Endothelial cell (in vitro differentiated cells): ENCODE measurements at regions not wholly inside any gene's neighbourhood (a gene's known extent, or its start where the extent isn't known, plus 50 kb on each side); places are given as distances from the start of the nearest gene placed in this dataset.

Source experiments
- DNase-seq: peaks from one replicate; pipeline ENCODE4 v3.0.0; 2021; ENCODE audit warnings: low spot score
- H3K27ac Mint-ChIP-seq: one replicate; pipeline ENCODE4 v1.8.0; 2021; ENCODE audit warnings: mixed read lengths, inconsistent platforms; ENCODE audit not compliant: unreplicated experiment
- H3K27me3 Mint-ChIP-seq: one replicate; pipeline ENCODE4 v1.8.0; 2021; ENCODE audit warnings: mild to moderate bottlenecking, moderate library complexity, mixed read lengths, inconsistent platforms; ENCODE audit not compliant: unreplicated experiment
- H3K36me3 Mint-ChIP-seq: one replicate; pipeline ENCODE4 v1.8.0; 2021; ENCODE audit warnings: mild to moderate bottlenecking, low read depth, mixed read lengths, inconsistent platforms; ENCODE audit not compliant: unreplicated experiment
- H3K4me1 Mint-ChIP-seq: one replicate; pipeline ENCODE4 v1.8.0; 2021; ENCODE audit warnings: mild to moderate bottlenecking, mixed read lengths, inconsistent platforms; ENCODE audit not compliant: unreplicated experiment
- H3K4me3 Mint-ChIP-seq: one replicate; pipeline ENCODE4 v1.8.0; 2021; ENCODE audit warnings: mild to moderate bottlenecking, mixed read lengths, inconsistent platforms; ENCODE audit not compliant: unreplicated experiment
- H3K9me3 Mint-ChIP-seq: one replicate; pipeline ENCODE4 v1.8.0; 2021; ENCODE audit warnings: mixed read lengths, inconsistent platforms; ENCODE audit not compliant: unreplicated experiment
- CTCF ChIP-seq: fragments of 200-600 bp; sonication (generic); IDR thresholded peaks from one replicate; pipeline ENCODE4 v1.5.0; 2021; ENCODE audit warnings: antibody characterized with exemption; ENCODE audit not compliant: unreplicated experiment

GRCh38 chr2:102910724-102911123 lies 148.9 kb downstream of the TMEM182 start:
- H3K4me3 Mint-ChIP-seq = no peak overlapping the region
- peaks cover 4% of the 10 kb centered on the region for H3K27me3 Mint-ChIP-seq
- no peak for TF ChIP-seq CTCF
- H3K4me1 Mint-ChIP-seq = peaks cover 3% of the 10 kb centered on the region
- DNase-seq = no peak
- H3K27ac Mint-ChIP-seq = no peak overlapping the region
- H3K36me3 Mint-ChIP-seq = peaks cover 7% of the 10 kb centered on the region
- no peaks in the 10 kb centered on the region for H3K9me3 Mint-ChIP-seq

- Mint-ChIP-seq H3K36me3 (peaks cover 18% of the 10 kb centered on the region), H3K4me1 (no peaks in the 10 kb centered on the region), H3K9me3 (peaks cover 6% of the 10 kb centered on the region), H3K27ac (no peak overlapping the region), H3K27me3 (peaks cover 5% of the 10 kb centered on the region), H3K4me3 (no peak overlapping the region)
- DNase-seq = no peak
- no peak for TF ChIP-seq CTCF
Measured at GRCh38 chr2:102915128-102915527, 153.3 kb downstream of the TMEM182 start.

DNA sequence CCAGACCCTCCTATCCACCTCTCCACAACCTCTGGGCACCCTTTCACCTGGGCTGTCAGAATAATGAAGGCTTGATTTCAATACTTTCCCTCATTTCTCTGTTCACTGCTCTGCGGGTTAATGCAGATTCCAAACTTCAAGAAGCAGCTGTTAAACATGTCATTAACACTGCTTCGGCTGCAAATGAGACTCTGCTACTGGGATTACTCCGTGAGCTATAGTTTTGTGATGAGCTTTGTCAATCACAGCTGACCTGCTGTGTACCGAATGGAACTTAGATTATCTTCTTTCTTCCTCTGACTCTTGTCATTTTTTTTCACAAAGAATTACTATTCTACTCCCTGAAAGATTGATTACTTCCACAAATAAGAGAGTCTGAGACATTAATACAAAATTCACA lies 160.5 kb downstream of the TMEM182 start:
- no peaks in the 10 kb centered on the region for H3K4me1 Mint-ChIP-seq
- H3K27me3 Mint-ChIP-seq = no peaks in the 10 kb centered on the region
- H3K9me3 Mint-ChIP-seq = peaks cover 6% of the 10 kb centered on the region
- no peak for DNase-seq
- no peak overlapping the region for H3K27ac Mint-ChIP-seq
- peaks cover 5% of the 10 kb centered on the region for H3K36me3 Mint-ChIP-seq
- TF ChIP-seq CTCF = no peak
- H3K4me3 Mint-ChIP-seq = no peak overlapping the region

- Mint-ChIP-seq H3K4me3 (no peak overlapping the region), H3K27ac (no peak overlapping the region), H3K36me3 (no peaks in the 10 kb centered on the region), H3K4me1 (no peaks in the 10 kb centered on the region), H3K27me3 (no peaks in the 10 kb centered on the region), H3K9me3 (no peaks in the 10 kb centered on the region)
- no peak for TF ChIP-seq CTCF
- no peak for DNase-seq
Measured at GRCh38 chr2:102925003-102925402, 163.2 kb downstream of the TMEM182 start.

DNA sequence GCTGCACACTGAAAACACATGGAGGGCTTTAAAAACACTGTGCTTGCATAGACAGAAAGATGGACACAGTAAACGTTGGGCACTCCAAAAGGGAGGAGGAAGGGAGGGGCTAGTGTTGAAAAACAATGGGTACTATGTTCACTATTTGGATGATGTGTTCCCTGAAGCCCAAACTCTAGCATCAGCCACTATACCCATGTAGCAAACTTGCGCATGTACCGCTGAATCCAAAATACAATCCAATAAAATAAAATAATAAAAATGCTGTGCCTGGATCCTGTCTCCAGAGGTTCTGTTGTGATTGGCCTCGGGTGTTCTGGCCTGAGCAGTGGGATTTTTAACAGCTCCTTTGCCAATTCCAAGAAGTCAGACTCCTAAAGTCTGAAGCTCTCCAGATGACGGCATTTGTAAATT lies 166.0 kb downstream of the TMEM182 start:
- H3K27me3 Mint-ChIP-seq = no peaks in the 10 kb centered on the region

More for the DNA sequence above, 166.0 kb downstream of the TMEM182 start:
- no peak for DNase-seq
- no peaks in the 10 kb centered on the region for H3K36me3 Mint-ChIP-seq
- no peaks in the 10 kb centered on the region for H3K4me1 Mint-ChIP-seq
- TF ChIP-seq CTCF = no peak
- no peaks in the 10 kb centered on the region for H3K9me3 Mint-ChIP-seq
- H3K4me3 Mint-ChIP-seq = no peak overlapping the region
- no peak overlapping the region for H3K27ac Mint-ChIP-seq
